HG03108 (cell line): ENCODE measurements at regions not wholly inside any gene's neighbourhood (a gene's known extent, or its start where the extent isn't known, plus 50 kb on each side); places are given as distances from the start of the nearest gene placed in this dataset.

Source experiments
- ATAC-seq: cut with Tn5 transposase; IDR thresholded peaks from one replicate; pipeline ENCODE4 v1.9.1; 2021; ENCODE audit warnings: moderate library complexity; ENCODE audit not compliant: unreplicated experiment

GRCh38 chr4:143055997-143056396, 128.7 kb upstream of the USP38 start:
- ATAC-seq = no peak

- ATAC-seq = no peak
Observed at GRCh38 chr4:143071351-143071750, 113.4 kb upstream of the USP38 start.

GRCh38 chr4:143076723-143077122, 108.0 kb upstream of the USP38 start:
- no peak for ATAC-seq

GRCh38 chr4:143082701-143083100, 102.0 kb upstream of the USP38 start:
- ATAC-seq = no peak

GRCh38 chr4:143083756-143084472, 100.8 kb upstream of the USP38 start:
- no peak for ATAC-seq

- no peak for ATAC-seq
Observed at GRCh38 chr4:143084566-143084965, 100.2 kb upstream of the USP38 start.

GRCh38 chr4:143085224-143085623, 99.5 kb upstream of the USP38 start:
- ATAC-seq = no peak

GRCh38 chr4:143085659-143086058, 99.1 kb upstream of the USP38 start:
- ATAC-seq = no peak

GRCh38 chr4:143089291-143089690, 95.4 kb upstream of the USP38 start:
- ATAC-seq = no peak

GRCh38 chr4:143089847-143090246, 94.9 kb upstream of the USP38 start:
- no peak for ATAC-seq

GRCh38 chr4:143091862-143092261, 92.9 kb upstream of the USP38 start:
- ATAC-seq = no peak

GRCh38 chr4:143095447-143095846, 89.3 kb upstream of the USP38 start:
- no peak for ATAC-seq

GRCh38 chr4:143097751-143098150, 87.0 kb upstream of the USP38 start:
- ATAC-seq = no peak

- ATAC-seq = no peak
Observed at GRCh38 chr4:143099693-143100092, 85.0 kb upstream of the USP38 start.

GRCh38 chr4:143109376-143109775, 75.3 kb upstream of the USP38 start:
- ATAC-seq = no peak

GRCh38 chr4:143118663-143119062, 66.1 kb upstream of the USP38 start:
- no peak for ATAC-seq

GRCh38 chr4:143127621-143128020, 57.1 kb upstream of the USP38 start:
- ATAC-seq = no peak

GRCh38 chr4:143133977-143134376, 50.7 kb upstream of the USP38 start:
- no peak for ATAC-seq
